GM21576 (cell line): ENCODE measurements at regions not wholly inside any gene's neighbourhood (a gene's known extent, or its start where the extent isn't known, plus 50 kb on each side); places are given as distances from the start of the nearest gene placed in this dataset.
"Not testable (repeated sequence)": the region's sequence is repeated elsewhere in the genome, so short reads cannot be mapped to it uniquely, and the experiment has no call there.

Experiments used
- ATAC-seq: cut with Tn5 transposase; IDR thresholded peaks from one replicate; pipeline ENCODE4 v1.9.1; 2021; ENCODE audit warnings: mild to moderate bottlenecking, moderate library complexity; ENCODE audit not compliant: unreplicated experiment

DNA sequence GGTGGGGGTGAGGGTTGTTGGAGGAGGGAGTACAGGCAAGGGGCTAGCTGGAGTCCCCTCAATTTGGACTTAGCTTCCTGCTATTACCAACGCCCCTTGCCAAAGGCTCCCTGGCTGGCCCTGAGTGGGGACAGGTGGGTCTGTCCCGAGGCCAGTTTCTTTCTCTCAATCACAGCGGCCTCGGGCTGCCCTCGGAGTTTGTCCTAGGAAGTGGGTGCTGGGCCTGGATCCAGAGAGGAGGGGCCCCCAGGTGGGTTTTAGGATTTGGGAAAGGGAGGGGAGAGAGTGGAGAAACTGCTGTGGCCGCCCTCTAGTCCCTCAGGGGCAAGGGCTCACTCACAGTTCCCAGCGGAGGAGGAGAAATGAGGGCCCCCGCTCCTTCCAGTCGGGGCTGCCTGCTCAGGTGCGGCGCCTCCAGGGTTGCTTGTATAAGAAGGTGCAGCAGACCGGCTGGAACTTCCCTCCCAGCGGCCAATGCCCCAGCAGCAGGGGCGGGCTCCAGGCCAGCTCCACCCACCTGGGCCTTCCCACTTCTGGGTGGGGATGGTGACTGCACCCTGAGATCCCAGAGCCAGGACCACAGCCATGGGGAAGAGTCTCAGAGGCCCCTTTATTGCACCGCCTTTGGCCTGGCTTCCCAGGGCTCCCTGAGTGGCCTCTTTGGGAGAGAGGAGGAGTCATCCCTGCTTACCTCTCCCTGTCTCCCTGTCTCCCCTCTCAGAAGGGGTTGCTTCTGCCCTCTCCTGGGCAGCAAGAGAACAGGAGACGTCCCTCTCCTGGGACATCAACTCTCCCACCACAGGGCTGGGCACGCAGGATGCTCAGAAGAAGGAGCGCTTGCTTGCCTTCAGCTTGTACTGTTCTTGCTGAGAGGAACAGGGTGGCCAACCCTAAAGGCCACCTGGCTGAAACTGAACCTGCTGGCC lies 112.0 kb upstream of the SMURF2 start:
- no peak for ATAC-seq

GRCh38 chr17:64773386-64773835 lies 111.3 kb upstream of the SMURF2 start:
- ATAC-seq = no peak

DNA sequence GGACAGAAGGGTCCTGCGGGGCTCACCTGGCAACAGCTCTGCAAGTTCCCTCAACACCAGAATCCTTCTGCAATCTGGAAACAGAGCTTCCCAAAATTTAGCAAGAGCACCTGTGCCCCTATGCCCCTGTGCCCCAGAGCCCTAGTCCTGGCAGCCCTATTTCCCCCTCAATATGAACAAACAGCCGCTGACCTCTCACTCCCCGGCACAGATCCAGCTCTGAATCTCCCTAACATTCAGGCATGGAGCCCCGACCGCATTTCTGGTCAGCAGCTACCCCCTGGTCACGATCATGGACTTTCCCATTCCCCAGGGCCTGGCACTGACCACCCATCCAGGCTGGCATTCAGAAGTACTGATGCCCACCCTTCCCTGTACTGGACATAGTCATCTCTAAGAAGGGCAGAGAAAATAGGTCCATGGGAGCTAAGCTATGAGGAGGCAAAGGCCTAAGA lies 110.8 kb upstream of the SMURF2 start:
- no peak for ATAC-seq

- no peak for ATAC-seq
These were observed 110.1 kb upstream of the SMURF2 start for GRCh38 chr17:64771980-64772844.

- no peak for ATAC-seq
These were observed 107.6 kb upstream of the SMURF2 start for GRCh38 chr17:64769712-64770111.

- no peak for ATAC-seq
These were observed 105.3 kb upstream of the SMURF2 start for GRCh38 chr17:64767269-64767997.

GRCh38 chr17:64765191-64765889 lies 103.2 kb upstream of the SMURF2 start:
- no peak for ATAC-seq

DNA sequence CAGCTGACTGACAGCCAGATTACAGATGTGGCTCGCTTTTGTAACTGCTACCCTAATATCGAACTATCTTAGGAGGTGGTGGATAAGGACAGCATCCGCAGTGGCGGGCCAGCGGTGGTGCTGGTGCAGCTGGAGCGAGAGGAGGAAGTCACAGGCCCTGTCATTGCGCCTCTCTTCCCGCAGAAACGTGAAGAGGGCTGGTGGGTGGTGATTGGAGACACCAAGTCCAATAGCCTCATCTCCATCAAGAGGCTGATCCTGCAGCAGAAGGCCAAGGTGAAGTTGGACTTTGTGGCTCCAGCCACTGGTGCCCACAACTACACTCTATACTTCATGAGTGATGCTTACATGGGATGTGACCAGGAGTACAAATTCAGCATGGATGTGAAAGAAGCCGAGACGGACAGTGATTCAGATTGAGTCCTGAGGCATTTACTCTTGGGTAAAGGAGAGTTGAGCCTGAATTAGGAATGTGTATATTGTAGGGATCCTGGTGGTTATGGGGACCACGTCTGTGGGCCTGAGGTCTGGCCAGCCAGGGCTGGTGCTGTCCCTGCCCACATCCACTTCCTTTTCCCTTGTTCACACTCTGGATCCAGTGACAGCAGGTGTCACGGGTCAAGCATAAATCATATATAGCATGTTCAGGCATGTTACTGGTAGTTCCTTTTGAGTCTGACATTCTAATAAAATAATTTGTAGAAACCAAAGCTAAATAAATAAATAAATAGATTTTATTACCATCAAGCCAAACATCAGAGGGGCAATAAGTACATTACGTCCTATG lies 89.0 kb upstream of the SMURF2 start:
- no peak for ATAC-seq

DNA sequence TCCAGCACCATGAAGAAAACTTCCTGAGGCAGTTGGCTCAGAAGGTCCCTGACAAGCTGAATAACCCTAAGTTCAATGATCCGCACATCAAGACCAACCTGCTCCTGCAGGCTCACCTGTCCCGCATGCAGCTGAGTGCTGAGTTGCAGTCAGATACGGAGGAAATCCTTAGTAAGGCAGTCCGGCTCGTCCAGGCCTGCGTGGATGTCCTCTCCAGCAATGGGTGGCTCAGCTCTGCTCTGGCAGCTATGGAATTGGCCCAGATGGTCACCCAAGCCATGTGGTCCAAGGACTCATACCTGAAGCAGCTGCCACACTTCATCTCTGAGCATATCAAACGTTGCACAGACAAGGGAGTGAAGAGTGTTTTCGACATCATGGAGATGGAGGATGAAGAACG lies 88.4 kb upstream of the SMURF2 start:
- ATAC-seq = no peak

- no peak for ATAC-seq
These were observed 87.2 kb upstream of the SMURF2 start for GRCh38 chr17:64749306-64749705.

DNA sequence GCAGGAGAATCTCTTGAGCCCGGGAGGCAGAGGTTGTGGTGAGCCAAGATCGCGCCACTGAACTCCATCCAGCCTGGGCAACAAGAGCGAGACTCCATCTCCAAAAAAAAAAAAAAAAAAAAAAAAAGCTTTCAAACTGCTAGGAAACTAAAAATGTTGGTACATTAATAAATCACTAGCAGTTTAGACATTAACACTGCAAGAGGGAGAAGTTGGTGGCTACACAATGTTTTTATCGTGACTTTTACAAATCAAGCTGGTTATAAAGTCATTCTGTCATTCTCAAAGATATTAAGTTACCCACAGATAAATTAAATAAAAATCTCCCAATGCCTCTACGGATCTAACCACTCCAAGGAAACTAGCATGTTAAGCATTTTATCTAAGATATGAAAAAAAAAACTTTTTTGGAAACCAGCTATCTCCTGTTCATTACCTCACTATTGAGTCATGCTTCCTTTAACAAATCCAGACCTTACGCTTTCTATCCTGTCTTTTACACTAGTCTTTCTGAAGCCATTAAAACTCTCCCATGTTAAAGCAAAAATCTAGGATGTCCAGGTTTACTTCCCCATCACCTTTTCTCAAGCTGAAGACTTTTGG lies 85.9 kb upstream of the SMURF2 start:
- ATAC-seq = no peak

- ATAC-seq = no peak
These were observed 80.2 kb upstream of the SMURF2 start for GRCh38 chr17:64742326-64742725.

- not testable (repeated sequence) for ATAC-seq
These were observed 79.8 kb upstream of the SMURF2 start for GRCh38 chr17:64741916-64742315.

DNA sequence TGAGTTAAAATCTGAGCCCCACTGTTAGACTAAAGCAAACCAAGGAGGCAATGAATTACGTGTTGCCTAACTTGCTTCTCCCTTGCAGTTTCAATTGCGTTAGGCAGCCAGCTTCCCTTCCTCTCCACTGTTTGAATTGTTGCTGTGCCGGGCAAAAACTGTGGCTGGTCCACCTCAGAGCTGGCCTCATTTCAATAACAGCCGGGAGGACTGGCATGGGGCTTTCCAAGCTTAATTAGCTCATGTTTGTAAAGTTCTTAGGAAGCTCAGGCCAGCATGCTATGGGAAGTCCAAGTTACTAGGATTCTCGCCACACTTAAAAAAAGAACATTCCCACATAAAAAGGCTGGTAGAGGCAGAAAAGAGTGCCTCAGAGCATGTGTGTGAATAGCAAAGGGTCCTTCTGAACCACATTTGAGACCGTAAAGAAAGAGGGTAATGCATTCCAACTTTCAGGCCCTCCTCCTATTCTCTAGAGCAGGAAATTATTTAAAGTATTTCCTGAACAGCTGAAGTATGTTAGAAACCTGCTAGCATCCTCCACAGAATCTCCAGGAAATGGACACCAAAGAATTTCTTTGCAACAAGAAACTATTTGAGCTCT lies 79.0 kb upstream of the SMURF2 start:
- ATAC-seq = no peak

GRCh38 chr17:64739316-64740058 lies 77.4 kb upstream of the SMURF2 start:
- ATAC-seq = no peak

DNA sequence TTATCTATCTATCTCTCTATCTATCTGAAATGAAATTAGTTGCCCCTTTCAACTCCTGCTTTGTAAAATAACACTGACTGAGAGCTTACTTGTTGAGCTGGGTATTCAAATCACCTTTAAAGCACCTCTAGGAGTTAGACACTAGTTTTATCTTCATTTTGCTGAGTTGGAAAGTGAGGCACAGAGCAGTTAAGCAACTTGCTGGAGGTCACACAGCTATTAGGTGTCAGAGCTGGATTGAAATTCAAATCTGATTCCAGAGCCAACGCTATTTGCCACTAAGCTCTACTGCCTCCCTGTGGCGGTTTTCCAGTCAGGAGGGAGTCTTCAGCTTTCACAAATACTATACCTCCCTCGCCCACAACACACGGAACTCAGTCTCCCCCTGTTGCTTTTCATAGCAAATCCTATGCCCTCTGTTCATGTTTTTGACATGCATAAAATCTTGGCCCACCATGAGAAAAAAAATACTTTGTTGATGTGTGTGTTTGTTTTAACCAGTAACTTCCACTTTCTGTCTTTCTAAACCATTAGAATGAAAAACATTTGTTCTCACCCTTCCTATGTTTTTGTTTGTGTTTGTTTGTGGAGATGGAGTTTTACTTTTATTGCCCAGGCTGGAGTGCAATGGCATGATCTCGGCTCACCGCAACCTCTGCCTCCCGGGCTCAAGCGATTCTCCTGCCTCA lies 74.8 kb upstream of the SMURF2 start:
- no peak for ATAC-seq

DNA sequence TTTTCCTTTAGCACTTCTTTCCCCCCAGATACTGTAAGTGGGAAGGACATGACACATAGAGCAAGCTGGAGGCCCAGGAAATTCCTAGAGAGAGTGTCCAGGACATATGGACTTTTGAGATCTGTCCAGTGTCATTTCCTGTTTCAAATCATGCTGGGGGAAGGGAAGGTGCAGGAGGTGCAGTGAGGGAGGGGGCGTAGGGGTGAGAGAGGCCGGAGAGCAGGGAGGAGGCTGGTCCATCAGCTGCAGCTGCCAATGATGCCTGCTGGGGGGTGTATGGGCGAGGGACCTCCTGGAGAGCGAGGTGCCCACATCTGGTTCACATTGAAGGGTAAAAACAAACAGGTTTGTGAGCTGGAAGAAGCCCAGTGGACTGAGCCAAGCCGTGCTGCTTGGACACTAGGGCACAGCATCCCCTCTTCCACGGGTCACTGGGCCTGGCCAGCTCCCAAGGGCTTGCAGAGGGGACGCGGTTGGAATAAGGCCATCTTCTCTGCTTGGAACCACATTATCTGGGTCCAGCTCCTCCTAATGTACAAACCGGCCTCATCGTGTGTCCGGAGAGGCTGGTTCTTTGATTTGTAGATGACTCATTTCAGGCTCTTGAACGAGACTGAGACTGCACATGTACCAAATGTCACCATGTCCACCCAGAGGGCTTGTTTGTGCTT lies 70.4 kb upstream of the SMURF2 start:
- no peak for ATAC-seq
